GM21528 (cell line): ENCODE measurements at regions not wholly inside any gene's neighbourhood (a gene's known extent, or its start where the extent isn't known, plus 50 kb on each side); places are given as distances from the start of the nearest gene placed in this dataset.

Experiments
- ATAC-seq: cut with Tn5 transposase; IDR thresholded peaks from one replicate; pipeline ENCODE4 v1.9.1; 2021; ENCODE audit warnings: mild to moderate bottlenecking, moderate library complexity; ENCODE audit not compliant: unreplicated experiment, low FRiP score

DNA sequence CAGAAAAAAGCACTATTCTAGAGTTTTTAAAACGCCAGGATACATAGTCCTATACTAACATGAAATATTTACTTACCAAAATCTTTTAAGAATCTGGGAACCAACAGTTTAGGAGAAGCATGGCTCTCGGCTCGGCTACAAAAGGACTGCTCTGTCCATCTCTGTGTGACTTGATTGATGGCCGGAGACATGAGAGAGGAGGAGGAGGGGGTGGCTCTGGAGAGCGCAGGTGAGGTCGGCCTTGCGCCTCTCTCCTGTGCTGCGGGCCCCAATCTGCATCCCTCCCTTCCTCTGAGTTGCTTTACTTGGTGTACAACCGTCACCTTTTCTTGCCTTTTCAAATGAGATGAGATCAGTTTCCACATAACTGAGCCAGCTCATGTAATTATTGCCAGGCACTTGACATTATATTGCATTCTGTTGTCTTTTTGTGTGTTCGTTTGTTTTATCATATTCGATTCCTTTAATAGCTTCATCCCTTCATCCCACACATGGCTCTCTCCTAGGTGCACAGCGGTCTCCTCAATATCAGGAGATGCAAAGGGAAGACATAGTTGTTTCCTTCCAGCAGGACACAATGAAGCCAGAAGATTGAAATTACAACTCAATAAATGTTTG, 87.8 kb upstream of the KLF6 start:
- ATAC-seq = no peak

DNA sequence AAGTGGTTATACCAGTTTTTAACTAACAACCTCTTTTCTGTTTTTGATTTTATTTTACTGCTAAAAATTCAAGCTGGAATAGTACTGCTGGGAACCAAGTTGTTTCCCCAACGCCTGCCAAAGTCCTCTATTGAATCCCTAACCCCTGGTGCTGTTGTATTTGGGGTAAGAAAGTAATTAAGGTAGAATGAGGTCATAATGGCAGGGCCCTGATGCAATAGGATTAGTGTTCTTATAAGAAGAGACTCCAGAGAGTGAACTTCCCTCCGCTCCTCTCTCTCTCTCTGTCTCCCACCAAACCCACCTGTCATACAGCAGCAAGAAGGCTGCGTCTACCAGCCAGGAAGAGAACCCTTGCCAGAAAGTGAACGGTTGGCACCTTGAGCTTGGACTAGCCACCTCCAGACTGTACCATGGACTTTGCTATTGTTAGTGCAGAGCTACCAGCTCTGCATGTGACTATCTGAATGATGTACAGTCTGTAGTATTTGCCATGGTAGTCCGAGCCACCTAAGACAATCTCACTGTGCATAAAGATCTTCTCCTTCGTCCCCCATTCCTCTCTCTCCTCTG, 86.5 kb upstream of the KLF6 start:
- ATAC-seq = no peak

DNA sequence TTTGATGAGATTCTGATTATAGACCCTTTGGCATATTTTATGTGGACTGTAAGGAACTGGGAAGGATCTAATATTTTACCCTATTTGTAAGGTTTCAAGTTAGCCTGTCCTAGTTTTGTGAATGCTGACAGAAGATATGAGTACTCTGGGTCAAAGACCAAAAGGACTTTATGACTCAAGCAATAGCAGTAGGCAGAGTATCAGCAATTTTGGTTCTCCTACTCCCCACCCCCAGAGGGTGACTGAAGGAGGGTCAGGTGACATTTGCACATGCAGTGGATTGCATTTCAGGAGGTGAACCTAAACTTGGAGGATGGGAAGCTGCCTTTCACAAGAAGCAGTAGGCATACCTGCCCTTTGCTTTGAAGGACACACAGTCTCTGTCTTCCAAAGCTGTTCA, 84.0 kb upstream of the KLF6 start:
- no peak for ATAC-seq

DNA sequence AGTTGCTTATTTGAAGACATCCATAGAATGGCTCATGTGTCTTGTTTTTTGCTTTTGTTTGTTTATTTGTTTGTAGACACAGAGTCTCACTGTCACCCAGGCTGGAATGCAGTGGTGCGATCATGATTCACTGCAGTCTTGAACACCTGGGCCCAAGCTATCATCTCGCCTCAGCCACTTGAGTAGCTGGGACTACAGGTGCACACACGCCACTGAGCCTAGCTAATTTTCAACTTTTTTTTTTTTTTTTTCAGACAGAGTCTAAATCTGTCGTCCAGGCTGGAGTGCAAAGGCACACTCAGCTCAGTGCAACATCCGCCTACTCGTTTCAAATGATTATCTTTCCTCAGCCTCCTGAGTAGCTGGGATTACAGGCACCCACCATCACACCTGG, 83.3 kb upstream of the KLF6 start:
- ATAC-seq = no peak

DNA sequence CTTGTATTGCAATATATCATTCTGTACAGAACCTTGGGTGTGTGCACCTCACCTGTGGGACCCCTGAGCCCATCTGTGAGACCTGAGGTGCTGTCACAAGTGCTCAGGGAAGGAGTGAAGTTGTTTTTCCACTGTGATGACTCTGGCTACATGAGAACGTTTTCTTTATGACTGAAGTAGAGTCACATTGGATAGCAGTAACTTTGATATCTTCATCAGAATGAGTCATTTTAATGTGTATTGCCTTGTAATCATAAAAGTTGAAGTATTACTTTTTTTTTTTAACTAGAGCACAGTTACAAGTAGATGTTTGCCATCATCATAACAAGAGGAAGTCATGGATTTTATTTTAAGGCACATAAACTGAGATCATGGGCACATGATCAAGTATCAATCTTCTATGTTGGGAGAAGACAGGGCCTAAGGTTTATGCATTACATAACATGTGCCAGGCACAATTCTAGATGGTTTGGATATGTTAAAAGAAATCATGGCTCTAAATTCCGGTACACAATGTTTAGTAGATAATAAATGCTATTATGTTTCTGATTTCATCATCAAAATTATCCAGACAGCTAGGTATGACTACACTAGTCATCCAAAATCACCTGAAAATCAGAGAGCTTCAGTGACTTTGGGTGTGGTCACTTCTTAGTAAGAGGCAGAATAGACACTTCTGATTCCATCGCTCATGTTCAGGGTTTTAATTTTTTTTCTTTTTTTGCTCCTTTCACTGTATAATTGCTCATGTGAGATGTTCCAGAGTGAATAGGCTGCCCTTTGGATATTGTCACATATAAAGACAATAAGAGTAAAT, 82.7 kb upstream of the KLF6 start:
- ATAC-seq = no peak

DNA sequence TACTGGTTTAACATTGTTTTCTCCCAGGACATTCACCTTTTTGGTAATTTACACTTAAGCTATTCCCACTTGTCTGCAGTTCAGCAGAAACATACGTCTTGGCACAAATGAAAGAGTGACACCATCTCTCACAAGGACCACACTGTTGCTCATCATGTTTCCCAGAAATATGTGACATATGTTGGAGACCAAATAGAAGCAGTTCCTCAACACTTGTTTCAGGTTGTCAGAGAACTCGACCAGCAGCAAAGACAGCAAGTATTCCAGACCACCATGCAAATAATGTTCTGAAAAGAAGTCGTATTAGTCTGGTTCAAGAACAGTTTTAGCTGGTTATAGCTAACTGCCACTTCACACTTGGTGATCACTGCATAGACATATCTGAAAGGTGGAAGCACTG, 81.3 kb upstream of the KLF6 start:
- ATAC-seq = no peak

- ATAC-seq = peak; percentile 23
Observed at GRCh38 chr10:3865565-3865964, 80.6 kb upstream of the KLF6 start.

GRCh38 chr10:3861795-3862194, 76.8 kb upstream of the KLF6 start:
- ATAC-seq = no peak

- no peak for ATAC-seq
Observed at GRCh38 chr10:3858051-3858845, 73.2 kb upstream of the KLF6 start.

DNA sequence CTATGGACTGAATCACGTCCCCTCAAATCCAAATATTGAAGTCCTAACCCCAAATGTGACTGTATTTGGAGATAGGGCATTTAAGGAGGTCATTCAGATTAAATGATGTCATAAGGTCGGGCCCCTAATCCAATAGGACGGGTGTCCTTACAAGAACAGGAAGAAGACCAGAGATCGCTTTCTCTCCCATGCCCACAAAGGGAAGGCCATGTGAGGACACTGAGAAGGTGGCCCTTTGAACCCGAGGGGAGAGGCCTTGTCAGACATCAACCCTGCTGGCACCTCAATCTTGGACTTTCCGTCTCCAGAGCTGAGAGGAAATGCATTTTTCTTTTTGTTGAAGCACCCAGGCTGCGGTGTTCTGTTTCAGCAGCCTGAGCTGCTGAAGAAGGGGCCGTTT, 72.3 kb upstream of the KLF6 start:
- no peak for ATAC-seq

- ATAC-seq = no peak
Observed at GRCh38 chr10:3856593-3856992, 71.6 kb upstream of the KLF6 start.

DNA sequence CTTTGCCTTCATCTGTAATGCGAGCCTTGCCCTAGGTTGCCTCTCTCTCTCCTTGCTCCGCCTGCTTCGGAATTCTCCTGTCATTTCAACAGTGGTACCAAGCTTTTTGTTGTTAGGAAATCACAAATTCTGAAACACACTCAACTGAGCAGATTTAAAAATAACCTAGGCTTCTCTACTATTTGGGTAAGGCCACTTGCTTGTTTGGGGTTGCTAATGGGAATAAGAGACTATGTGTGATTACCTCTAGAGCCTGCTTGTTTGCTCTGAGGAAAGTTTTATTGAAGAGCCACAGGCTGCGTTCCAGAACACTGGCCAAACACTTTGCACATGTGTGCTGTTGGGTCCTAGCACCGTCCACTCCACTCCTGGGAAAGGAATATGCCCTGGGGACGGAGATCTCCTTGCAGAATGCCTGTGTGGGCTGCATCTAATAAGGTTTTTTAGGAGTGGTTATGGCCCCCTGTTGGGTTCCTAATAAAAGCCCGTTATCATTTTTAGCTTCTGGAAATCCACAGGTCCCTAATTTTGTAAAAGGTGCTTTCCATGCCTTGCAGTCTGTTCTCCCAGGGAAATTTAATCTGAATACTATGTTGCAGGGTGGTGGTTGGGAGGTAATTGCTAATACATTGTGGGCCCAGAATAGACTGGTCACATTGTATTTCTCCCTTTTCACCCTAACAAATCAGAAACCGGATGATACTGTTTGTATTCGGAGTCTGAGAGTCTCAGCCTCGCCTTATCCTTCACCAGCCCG, 68.7 kb upstream of the KLF6 start:
- no peak for ATAC-seq

DNA sequence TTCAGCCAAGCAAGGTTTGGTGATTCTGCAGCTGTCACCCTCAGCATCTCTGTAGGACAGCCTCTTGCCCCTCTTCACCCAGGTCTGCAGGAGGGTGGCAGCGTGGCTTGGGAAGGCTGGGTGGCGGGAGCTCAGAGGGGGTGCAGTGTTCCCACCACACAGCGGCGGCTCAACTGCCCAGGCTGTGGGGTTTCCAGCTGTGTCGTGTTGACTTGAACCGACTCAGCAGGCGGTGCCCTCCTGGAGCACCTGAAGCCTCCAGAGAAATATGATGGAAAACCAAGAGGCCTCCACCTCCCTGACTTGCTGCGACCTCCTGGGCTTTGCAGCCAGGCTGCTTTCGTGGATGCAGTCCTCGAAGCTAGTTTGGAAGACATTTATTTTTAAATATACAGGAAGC, 68.0 kb upstream of the KLF6 start:
- no peak for ATAC-seq

- ATAC-seq = peak; percentile 87
Observed at GRCh38 chr10:3852147-3852904, 67.3 kb upstream of the KLF6 start.

DNA sequence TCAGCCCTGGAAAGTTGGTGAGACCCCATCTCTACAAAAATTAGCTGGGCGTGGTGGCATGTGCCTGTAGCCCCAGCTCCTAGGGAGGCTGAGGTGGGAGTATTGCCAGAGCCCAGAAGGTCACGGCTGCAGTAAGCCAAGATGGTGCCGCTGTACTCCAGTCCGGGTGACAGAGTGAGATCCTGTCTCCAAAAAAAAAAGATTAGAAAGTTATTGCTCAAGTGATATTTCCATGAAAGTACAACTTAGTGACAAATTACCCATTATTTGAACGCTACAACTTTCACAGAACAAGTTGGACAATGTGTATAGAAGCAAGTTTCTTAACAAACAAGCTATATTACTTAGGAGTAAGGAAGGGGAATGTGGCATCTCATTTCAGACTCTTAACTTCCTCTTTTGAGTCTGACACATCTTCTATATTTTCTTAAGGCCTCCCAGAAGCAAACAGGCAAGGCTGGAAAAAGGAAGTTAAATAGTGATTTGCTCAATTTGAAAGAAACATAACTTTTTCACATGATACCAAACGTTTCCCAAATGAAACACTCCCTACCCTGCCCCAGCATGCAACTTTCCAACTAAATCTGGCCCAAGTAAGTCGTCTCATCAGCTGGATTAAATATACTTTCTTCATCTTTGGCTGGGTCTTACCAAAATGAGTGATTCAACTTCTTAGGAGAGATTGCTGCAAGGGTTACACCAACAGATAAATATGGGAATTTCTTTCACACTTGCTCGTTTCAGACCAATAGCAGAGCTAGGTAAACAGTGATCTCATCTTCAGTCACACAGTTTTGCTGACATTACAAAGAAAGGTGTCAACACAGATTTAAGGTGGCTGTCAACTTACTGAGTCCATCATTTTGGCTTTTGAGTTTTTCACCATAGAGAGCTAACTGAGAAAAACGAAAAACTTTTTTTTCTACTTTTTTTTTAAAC, 66.3 kb upstream of the KLF6 start:
- peak; percentile 42 for ATAC-seq

- ATAC-seq = no peak
Observed at GRCh38 chr10:3848775-3849635, 64.0 kb upstream of the KLF6 start.

DNA sequence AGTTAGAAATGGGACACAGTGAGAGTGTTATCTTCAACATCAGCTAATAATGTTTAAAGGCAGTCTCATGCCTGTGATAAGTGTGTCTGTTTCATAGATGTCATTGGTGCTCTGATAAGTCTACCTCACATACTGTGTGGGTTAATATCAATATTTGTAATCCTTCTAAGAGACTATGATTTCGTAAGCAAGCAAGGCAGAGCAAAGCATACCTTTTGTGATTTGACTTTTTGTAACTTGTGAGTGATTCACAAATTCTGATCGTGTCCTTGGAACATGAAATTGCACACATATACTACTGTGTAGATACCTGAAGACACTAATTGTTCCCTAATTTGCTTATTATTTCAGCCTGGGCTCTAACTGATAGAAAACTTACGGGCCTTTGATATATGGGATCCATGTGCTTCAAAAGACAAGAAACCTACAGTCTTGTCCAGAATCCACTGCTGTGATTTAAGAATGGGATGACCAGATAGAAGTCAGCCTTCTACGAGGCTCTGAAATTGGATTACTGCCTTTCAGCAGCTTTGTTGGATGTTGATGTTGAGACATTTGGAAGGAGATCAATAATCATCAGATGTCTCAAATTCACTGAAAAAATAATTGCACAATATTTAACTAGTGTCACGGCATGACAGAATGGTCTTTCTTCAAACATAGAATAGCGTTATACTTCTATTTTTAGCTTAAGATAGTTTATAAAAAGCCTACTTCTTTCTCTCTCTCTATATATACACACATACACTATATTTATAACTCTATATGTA, 63.2 kb upstream of the KLF6 start:
- ATAC-seq = no peak
